NCI-H345 (cell line): ENCODE measurements at regions not wholly inside any gene's neighbourhood (a gene's known extent, or its start where the extent isn't known, plus 50 kb on each side); places are given as distances from the start of the nearest gene placed in this dataset.
A peak's percentile ranks its signal among the peaks of the same experiment; 100 is the strongest.
"Not testable (repeated sequence)": the region's sequence is repeated elsewhere in the genome, so short reads cannot be mapped to it uniquely, and the experiment has no call there.

ENCODE experiments used
- DNase-seq: peaks from one replicate; lab custom pipeline; 2025; lab: John Stamatoyannopoulos, UW

DNA sequence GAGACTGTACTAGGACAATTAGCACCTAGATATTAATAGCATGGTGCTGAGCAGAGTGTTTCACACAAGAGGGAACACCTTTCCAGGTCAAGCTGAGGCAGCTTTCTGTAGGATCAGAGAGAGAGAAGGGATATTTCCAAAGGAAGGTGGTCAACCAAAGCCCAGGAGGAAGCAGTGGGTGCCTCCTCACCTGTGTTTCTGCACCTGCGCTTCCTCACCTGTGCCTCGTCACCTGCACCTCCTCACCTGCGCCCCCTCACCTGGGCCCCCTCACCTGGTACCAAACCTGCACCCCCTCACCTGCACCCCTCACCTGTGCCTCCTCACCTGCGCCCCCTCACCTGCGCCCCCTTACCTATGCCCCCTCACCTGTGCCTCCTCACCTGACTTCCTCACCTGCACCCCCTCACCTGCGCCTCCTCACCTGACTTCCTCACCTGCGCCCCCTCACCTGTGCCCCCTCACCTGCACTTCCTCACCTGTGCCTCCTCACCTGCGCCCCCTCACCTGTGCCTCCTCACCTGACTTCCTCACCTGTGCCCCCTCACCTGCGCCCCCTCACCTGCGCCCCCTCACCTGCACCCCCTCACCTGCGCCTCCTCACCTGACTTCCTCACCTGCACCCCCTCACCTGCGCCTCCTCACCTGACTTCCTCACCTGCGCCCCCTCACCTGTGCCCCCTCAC, 67.9 kb downstream of the TTLL2 start:
- DNase-seq = no peak

DNA sequence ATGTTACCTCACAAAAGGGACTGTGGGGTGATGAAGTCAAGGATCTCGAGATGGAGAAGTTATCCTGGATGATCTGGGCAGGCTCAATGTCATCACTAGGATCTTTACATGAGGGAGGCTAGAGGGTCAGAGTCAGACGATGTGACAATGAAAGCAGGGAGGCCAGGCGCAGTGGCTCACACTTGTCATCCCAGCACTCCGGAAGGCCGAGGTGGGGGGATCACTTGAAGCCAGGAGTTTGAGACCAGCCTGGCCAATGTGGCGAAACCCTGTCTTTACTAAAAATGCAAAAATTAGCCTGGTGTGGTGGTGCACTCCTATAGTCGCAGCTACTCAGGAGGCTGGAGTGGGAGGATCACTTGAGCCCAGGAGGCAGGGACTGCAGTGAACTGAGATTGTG, 68.8 kb downstream of the TTLL2 start:
- DNase-seq = no peak

DNA sequence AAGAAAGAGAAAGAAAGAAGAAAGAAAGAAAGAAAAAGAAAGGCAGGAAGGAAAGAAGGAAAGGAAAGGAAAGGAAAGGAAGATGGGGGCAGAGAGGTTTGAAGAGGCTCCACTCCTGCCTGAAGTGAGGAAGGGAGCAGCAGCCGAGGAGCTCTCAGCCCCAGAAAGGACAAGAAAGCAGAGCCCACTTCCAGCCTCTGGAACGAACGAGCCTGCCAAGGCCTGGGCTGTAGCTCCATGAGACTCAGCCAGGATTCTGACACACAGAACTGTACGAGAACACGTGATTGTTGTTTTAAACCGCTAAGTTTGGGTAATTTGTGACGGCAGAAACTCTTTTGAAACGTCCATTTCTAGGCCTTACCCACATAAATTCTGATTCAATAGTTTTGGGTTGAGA, 69.5 kb downstream of the TTLL2 start:
- DNase-seq = no peak

DNA sequence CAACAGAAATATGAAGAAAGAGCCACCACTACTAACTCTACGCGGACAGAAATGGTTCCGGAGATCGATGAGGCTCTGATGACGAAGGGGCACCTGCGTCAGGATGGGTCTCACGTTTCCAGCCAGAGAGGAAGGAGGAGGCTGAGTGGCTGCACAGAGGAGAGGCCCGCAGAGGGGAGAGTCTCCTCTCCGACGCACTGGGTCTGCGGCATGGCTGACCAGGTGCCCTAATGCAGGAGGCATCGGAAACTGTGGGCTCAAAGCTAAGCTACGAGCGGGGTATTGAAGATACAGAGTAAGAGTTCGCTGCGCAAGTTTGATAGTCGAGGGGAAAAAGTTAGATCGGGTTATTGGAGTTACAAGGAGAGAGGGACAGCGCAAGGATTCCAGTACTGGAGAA, 69.9 kb downstream of the TTLL2 start:
- DNase-seq = no peak

DNA sequence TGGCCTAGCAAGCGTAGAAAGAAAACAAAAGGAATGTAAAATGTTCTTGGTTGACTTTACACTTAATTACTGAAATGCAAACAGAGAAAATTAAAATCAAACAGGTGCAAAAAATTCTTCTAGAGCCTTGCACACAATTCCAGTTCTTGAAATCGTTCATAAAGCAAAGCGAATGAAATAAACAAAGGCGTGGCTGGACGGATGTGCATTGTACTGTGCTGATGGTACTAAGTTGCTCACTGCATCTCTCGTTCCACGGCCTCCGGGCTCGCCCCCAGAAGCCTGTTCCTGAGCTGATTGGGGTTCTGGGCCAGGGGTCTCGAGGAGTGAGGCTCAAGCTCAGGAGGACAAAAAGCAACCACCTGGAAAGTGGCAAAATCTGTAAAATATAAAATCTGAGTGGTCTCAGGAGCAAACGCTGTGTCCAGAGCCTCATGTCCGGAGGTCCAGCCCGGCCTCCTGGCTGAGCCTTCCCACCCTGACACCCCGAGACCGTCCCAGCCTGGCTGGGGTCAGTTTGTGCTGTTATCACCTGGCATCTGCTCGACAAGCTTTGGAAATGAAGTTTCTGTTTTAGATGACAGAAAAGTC, 71.3 kb downstream of the TTLL2 start:
- no peak for DNase-seq

DNA sequence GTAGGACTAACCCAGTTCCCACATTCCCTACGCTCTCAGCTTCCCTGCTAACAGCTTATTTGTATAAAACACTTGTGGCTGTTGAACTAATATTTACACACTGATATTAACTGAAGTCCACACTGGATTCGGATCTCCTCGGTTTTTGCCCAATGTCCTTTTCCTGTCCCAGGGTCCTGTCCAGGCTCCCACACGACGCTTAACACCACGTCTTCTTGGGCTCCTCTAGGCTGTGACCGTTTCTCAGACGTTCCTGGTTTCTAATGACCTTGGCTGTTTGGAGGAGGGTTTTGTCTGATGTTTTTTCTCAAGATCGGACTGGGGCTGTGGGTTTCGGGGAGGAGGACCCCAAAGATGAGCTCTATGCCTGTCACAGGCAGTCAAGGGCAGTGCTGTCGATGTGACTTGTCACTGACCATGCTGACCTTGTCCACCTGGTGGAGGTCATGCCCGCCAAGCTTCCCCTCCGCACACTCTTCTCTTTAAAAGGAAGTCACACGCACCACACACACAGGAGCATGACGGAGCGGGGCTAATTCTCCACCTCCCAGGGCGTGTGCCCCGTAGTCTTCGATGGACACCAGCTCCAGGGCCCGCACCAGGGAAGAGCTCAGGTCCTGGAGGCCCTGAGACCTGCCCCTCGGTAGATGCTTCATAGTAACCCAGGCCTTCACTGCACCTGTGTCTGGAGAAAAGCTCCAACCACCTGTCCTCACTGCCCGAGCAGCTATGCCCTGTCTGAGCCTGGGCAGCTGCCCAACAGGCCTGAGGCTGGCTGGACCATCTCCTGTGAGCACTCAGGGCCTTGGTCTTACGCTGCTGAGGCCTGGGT, 72.0 kb downstream of the TTLL2 start:
- DNase-seq = no peak

DNA sequence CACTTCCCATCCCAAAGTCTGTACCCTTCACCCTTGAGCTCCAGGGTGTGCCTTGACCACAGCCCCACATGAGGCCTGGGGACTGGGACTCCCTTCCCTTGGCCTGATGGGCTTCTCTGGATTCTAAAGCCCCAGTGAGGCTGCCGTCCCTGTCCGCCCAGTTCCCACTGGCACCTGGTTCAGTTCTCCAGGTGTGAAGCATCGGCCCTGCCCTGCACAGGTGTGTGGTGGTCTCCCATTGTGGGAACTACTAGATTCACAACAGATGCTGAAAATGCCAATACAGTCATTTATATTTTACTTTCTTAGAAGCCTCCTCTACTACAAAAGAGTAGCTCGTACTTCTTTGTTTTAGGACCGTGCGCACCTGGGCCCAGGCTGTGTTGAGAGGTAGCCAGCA, 72.8 kb downstream of the TTLL2 start:
- no peak for DNase-seq

GRCh38 chr6:167398214-167399050, 73.5 kb downstream of the TTLL2 start:
- no peak for DNase-seq

- DNase-seq = no peak
These were observed 74.1 kb downstream of the TTLL2 start for GRCh38 chr6:167399051-167399387.

DNA sequence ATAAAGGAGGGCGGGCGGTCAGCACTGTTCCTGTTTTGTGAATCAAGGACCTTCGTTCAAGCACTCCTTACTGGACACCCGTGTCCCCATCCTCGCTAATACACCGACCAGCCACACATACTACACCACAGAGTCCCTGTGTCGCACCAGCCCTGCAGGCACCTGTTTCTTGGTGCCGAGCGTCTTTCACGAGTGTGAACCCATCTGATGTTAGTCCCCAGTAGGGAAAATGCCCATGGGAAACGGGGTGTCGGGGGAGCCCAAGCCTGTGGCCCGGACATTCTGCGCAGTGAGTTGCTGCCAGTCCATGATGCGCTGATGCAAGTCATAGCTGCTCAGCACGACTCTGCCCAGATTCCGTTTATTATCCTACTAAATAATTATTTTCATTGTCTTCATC, 74.7 kb downstream of the TTLL2 start:
- DNase-seq = no peak

DNA sequence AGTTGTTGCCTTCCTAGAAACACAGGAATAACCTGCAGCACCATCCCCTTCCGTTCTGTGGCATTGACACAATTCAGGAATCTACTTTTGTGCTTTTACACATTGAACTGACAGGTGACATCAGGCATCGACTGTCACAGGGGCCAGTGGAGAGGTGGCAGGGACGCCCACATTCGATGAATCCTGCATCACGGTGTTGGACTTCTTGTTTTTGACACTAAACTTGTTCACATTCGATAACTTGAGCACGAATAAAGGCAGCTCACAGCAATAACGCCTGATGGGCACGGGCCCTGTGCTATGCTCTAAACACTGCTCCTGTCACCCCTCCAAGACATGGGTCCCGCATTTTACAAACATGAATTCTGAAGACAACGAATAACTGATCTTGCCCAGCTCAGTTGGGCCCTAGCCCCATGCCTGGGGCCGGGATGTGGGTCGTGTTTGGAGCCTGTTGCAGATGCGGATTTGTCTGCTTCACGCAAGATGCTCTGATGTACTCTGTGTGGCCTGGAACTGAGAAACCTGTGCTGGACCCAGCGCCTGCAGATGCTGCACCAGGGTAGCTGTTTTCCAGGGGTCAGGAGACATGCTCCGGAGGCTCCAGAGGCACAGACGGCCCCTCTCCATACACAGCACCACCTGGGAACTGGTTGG, 75.7 kb downstream of the TTLL2 start:
- DNase-seq = no peak

GRCh38 chr6:167401525-167402194, 76.8 kb downstream of the TTLL2 start:
- DNase-seq = peak; percentile 71

- DNase-seq = no peak
These were observed 77.4 kb downstream of the TTLL2 start for GRCh38 chr6:167402195-167402686.

DNA sequence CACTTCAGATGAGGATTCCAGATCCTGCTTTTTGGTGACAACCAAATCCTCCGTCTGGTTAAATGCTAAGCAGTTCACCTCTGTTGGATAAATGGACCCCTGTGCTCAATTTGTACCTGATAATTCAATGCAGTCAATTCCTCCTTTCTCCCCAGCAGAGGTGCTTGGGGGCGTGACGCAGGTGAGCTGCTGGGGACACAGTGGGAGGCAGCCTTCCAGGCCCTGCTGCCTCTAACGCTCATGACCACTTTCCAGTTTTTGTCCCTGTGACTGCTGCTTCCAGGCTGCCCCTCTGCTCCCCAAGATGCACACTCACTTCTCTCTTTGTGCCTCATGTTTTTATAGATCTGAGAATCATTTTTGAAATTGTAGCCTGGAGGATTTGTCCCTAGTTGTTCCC, 78.5 kb downstream of the TTLL2 start:
- no peak for DNase-seq

DNA sequence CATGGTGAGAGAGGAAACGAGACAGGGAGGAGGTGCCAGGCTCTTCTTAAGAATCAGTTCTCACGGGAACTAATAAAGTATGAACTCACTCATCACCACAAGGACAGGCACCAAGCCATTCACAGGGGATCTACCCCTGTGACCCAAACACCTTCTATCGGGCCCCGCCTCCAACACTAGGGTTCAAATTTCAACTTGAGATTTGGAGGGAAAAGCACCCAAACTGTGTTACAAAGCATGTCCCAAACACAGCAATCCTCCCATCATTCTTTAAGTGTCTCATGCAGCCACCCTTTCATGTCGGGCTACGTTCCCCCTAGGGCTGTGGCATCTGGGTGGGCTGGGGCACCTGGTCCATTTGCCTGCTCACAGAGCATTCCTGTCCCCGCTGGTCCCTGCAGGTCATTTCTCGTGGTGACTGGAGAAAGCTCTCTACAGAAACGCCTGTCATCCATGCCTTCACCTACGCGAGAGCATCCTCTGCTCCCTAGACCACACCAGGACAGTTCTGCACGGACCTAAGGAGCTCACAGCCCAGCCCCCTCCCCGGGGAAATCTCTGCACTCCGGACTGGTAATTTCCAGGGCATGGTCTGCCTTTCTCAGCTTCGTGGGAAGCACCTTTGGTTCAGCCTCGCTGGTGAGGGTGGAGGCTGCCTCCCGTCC, 79.6 kb downstream of the TTLL2 start:
- DNase-seq = no peak

DNA sequence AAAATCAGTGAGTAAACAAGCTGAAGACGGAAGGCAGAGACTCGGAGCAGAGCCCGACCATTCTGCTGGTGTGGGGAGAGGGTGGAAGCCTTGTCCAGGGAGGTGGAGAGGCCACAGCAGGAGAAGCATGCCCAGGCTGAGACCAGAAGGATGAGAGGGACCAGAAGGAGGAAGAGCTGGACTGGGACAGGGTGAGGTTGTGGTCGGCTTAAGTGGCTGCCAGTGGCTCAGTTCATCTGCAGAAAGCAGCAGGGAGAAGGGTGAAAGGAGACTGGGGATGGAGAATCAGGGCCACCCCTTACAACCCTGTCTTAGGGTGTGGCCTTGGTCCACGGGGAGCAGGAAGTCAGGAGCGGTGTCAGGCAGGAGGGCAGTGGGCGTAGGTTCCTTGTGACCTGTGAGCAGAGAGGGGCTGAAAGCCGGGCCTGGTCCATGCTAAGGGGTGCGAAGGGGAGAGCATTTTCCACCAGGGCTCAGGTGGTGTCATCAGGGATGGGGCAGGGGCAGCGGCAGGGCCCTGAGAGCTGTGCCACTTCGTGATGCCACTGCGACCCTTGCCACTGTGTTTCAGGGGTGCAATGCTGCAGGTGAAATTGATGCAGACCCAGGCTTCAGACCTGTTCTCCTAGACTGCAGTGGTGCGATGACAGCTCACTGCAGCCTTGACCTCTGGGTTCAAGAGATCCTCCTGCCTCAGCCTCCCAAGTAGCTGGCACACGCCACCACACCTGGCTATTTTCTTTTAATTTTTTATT, 81.1 kb downstream of the TTLL2 start:
- no peak for DNase-seq

GRCh38 chr6:167406533-167407238, 81.8 kb downstream of the TTLL2 start:
- DNase-seq = not testable (repeated sequence)

DNA sequence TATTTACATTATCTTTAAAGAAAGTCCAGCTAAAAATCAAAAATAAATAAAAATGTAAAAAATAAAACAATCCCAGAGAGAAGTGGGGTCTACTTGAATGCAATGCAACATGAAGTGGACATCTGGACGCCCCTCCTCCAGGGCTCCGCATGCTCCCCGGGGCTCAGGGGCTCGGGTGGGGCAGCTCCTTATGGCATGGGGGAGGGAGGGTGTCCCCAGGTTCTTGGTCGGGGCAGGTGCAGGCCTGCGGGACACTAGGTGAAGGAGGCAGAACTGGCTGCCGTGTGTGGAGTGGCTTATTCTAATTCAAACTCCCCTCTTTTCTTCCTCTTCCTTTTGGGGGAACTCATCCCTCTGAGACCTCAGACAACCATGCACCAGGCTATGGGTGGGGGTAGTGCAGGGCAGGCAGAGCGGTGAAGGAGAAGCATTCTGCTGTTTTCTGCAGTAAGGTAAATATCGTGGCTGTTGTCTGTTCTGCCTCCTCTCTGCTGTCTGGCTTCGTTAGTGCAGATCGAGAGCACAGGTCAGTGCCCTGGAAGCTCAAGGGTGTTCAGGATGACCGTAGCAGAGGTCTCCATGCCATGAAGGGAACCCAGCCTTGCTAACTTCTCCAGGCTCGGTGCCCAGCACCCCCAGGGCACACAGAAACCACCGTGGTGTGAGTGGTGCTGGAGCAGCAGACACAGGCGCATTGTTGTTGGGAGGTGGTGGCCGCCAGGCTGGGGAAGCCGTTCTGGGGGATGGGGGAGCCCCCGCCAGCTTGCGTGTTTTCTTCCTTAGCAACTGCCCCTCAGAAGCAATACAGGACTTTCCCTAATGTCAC, 82.6 kb downstream of the TTLL2 start:
- DNase-seq = no peak
